SK-MEL-5 (cell line): ENCODE measurements at regions not wholly inside any gene's neighbourhood (a gene's known extent, or its start where the extent isn't known, plus 50 kb on each side); places are given as distances from the start of the nearest gene placed in this dataset.
"Not testable (repeated sequence)": the region's sequence is repeated elsewhere in the genome, so short reads cannot be mapped to it uniquely, and the experiment has no call there.

Experiments used
- DNase-seq: peaks from one replicate; pipeline ENCODE4 v3.0.0-alpha.2; 2016; ENCODE audit warnings: low read depth, low spot score
- in situ Hi-C: cut with HindIII; loops from 2 replicates; pipeline ENCODE4 v1.10.0; 2016; ENCODE audit warnings: low sequenced_read_pairs, high pct_unique_total_duplicates, low pct_unique_long_range_greater_than_20kb

- peak; percentile 63 for DNase-seq
- in situ Hi-C loops: no loop called here
Observed at GRCh38 chr9:31347082-31347617, 1037.3 kb upstream of the ACO1 start.

GRCh38 chr9:31355159-31355882 is 1029.1 kb upstream of the ACO1 start:
- no peak for DNase-seq
- in situ Hi-C loops: no loop called here

DNA sequence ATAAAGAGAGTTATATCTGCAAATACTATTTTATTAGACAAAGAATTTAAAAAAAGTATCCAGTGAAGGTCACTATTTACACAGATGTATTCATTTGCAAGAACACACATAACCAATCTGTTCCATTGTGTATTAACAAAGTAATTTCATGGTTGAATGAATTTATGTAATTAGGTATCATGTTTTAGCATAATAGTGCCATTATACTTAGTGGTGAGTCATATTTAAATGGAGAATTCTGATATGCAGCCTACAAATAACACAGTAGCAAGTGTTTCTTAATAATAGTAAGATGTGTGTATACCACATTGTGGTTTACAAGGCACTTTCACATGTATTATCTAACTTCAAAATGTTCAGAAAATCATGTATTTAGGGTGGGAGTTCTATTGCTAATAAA is 1028.5 kb upstream of the ACO1 start:
- DNase-seq: no peak
- in situ Hi-C loops: no loop called here

GRCh38 chr9:31359071-31359470 is 1025.4 kb upstream of the ACO1 start:
- DNase-seq: no peak
- in situ Hi-C loops: no loop called here

DNA sequence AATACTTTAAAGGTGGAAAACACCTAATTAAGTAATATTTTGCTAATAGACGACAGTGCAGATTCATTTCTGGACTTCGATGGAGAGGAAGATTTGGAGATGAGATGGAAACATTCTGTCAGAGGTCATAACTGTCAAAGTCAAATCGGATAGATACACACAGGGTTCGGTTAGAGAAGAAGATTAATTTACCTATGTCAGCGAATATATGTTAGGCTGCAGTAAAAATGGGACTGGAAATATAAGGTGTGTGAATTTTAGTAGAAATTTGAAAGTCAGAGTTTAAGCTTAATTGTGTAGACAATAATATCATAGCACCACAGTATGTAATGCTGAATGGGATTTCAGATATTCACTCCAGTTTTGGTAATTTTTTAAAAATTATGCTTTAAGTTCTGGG is 1020.3 kb upstream of the ACO1 start:
- no peak for DNase-seq
- in situ Hi-C loops: no loop called here

DNA sequence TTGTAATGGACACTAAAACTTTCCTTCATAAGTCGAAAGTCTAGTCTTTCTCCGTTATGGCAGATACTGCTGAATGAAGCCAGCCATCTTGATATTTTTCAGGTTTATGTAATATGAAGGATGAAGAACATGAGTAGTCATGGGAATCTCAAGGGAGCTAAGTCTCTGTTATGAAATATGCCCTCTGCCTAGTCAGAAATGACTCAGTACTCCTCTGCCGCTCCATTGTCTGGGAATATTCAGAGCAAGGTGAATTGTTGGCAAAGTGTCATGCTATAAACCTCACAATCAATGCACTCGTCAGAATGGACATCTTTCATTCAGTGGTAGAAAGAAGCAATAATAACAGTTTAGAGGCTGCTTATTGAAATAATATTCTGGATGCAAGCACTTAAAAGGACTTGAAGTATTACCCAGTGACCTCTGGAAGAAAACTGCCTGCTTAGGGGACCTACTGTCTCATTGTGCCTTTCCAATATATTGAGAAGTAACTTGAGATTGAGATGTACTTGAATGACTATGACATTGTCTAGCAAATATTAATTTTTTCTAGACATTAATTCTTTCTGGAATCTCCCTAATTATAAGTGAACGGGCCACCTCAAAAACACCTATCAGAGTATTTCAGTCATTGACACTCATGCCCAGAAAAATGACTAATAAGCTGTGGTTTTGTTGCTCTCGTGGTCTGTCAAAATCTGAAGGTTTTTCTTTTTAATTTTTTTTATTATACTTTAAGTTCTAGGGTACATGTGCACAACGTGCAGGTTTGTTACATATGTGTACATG is 1011.5 kb upstream of the ACO1 start:
- in situ Hi-C loops: no loop called here
- DNase-seq: no peak

DNA sequence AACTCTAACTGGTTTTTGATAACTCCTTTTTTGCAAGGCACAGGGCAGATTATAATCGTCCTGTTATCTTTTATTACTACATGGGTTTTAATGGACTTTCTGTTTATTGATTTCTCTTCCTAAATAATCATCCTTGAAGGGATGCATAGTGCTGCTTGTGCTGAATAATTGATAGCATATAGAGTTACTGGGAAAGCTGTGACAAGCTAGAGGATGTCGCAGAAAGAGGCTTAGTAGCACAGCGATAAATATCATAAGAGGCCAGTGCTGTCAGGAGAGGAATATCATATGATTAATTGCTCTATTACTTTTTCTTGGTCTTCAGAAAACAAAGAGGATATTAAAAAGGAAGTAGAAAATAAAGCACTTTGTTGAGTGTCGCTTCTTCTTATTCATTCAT is 1007.1 kb upstream of the ACO1 start:
- in situ Hi-C loops: no loop called here
- DNase-seq: no peak

GRCh38 chr9:31388660-31389059 is 995.8 kb upstream of the ACO1 start:
- in situ Hi-C loops: no loop called here
- DNase-seq: no peak

DNA sequence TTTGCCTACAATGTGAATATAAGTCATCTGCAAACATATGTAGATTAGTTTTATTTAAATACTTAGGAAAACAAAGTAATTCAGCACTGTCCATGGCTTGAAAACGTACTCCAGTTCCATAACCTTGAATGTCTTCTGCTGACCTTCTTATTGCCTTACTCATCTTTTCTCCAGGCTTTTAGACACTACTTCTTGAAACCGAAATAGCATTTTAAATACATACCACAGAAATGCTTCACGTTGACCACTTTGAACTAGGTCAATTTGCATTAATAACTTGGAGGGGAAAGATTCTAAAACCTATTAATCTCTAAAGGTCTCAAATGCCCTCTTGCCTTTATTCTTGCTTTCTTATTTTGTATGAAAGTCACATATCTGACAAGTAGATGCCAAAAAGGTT is 995.4 kb upstream of the ACO1 start:
- in situ Hi-C loops: no loop called here
- no peak for DNase-seq

DNA sequence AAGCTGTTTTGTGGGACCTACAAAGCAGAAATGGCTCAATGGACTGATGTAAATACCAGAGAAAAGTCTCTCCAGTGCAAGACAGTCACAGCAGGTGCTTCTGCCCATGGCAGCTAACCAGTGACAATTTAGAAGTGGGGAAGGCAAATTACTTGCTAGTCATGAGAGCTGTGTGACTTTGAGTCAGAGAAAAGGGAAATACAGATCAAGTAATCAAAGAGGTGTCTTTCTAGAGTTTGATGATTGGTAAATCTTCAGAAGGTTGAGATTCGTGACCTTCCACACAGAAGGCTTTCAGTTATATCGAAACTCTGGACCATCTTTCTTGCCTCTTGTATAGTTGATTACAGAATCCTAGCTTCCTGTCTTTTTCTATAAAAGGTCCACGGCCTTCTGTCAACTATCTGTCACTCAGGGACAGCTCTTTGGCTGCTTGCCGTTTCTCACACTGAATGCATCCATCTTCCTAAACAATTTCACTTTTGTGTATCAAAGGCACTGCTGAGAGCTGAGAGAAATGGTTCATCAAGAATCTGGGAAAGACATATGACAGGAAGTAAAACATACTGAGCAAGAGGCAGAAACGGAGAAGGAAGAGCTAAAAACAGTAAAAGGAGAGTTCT is 993.9 kb upstream of the ACO1 start:
- in situ Hi-C loops: no loop called here
- peak; percentile 93 for DNase-seq

DNA sequence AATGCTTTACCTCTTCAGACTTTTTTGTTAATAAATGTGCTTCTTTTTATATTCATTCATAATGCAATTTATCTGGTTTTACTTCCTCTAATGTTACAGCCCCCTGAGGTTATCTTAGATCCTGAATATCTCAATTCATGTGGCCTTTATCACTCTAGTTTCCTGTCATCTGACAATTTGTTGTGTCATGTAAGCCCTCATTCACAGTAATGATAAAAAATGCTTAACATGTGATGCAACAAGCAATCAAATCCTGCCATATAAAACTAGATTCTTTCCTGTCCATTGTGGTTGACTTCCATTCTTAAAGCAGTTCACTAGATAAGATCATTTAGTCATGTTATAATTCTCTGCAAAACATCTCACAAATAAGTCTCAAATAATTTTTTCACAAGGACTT is 991.2 kb upstream of the ACO1 start:
- peak; percentile 88 for DNase-seq
- in situ Hi-C loops: no loop called here

DNA sequence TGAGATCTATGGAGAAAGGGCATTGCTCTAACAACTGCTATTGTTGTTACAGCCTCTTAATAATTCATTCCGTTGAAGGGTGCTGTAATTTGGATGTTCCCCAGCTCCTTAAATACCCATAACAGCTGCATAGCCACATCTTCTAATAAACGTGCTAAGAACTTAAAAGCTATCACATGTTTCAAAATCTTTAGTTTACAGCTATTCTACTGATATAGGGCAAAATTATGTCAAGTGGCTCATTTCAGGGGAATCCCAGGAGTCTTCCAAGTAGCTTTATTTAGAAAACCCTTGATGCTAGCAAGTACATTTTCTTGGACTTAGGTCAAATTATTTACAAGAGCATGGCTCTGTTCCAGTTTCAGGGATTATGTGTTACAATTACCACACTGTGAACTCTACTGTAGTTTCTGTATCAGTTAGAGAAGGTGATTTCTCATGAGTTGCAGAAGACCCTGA is 990.4 kb upstream of the ACO1 start:
- peak; percentile 89 for DNase-seq
- in situ Hi-C loops: no loop called here

- no peak for DNase-seq
- in situ Hi-C loops: no loop called here
Observed at GRCh38 chr9:31412081-31412480, 972.4 kb upstream of the ACO1 start.

GRCh38 chr9:31415164-31415563 is 969.3 kb upstream of the ACO1 start:
- no peak for DNase-seq
- in situ Hi-C loops: no loop called here

- DNase-seq: no peak
- in situ Hi-C loops: no loop called here
Observed at GRCh38 chr9:31418419-31418818, 966.0 kb upstream of the ACO1 start.

GRCh38 chr9:31443630-31444457 is 940.6 kb upstream of the ACO1 start:
- peak; percentile 3 for DNase-seq
- in situ Hi-C loops: not testable (repeated sequence)

GRCh38 chr9:31445357-31445756 is 939.1 kb upstream of the ACO1 start:
- in situ Hi-C loops: no loop called here
- DNase-seq: no peak

- in situ Hi-C loops: no loop called here
- no peak for DNase-seq
Observed at GRCh38 chr9:31445960-31446359, 938.5 kb upstream of the ACO1 start.
